ENCODE measurements at regions not wholly inside any gene's neighbourhood (a gene's known extent, or its start where the extent isn't known, plus 50 kb on each side); places are given as distances from the start of the nearest gene placed in this dataset.

DNA sequence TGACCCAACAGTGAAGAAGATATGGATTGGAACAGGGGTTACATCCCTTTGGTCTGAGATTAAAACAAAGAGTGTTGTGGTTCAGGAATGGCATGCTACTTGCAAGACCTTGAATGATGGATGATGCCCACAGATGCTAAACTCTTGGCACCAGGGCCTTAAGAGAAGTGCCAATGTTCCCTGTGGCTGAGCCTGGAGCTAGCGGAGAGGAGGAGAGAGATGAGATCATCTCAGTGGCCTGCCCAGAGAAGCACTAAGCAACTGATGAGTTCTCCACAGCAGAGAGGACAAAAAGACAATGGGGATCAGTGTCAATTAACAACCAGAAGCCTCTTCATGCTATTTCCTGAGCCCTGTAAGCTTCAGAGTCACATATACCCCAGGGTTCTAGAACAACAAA lies 97.8 kb downstream of the ELAPOR2 start:
- no peak for DNase-seq
- H3K4me1 ChIP-seq, result no peaks in the 10 kb centered on the region
- intact Hi-C loops (cut with DNase I; ENCODE audit: low total_unique reads), result no loop called here
- no peak for TF ChIP-seq POLR2A (IDR thresholded peaks at IDR 0.05)
- TF ChIP-seq, protein P1, sequence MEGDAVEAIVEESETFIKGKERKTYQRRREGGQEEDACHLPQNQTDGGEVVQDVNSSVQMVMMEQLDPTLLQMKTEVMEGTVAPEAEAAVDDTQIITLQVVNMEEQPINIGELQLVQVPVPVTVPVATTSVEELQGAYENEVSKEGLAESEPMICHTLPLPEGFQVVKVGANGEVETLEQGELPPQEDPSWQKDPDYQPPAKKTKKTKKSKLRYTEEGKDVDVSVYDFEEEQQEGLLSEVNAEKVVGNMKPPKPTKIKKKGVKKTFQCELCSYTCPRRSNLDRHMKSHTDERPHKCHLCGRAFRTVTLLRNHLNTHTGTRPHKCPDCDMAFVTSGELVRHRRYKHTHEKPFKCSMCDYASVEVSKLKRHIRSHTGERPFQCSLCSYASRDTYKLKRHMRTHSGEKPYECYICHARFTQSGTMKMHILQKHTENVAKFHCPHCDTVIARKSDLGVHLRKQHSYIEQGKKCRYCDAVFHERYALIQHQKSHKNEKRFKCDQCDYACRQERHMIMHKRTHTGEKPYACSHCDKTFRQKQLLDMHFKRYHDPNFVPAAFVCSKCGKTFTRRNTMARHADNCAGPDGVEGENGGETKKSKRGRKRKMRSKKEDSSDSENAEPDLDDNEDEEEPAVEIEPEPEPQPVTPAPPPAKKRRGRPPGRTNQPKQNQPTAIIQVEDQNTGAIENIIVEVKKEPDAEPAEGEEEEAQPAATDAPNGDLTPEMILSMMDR (IDR thresholded peaks at IDR 0.05), result no peak
- H3K27ac ChIP-seq, result no peak overlapping the region
- no peaks in the 10 kb centered on the region for H3K27me3 ChIP-seq
- WGBS, 2 donors, result 54 to 76% methylated on average over 1 of the region's 1 CpG
- H3K9me3 ChIP-seq, result no peaks in the 10 kb centered on the region
- H3K4me3 ChIP-seq, result no peak overlapping the region
- no peaks in the 10 kb centered on the region for H3K36me3 ChIP-seq (ENCODE audit: low read depth, missing control alignments)

DNA sequence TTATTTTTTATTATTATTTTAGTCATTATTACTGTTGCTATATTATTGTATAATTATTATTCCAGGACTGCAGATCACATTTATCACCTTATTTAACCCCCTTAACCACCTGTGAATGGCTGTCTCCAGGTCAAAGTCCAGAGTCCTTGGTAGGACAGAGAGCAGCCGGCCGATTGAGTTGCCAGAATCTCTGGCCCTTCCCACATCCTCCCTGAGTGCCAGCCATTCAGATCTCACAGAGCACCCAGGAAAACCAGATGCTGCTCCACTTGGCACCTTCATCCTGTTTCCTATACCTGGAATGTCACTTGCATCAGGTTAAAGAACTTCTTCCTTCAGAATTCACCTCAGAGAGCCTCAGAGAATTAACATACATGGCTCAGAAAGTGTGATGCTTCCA lies 101.1 kb downstream of the ELAPOR2 start:
- DNase-seq, result no peak
- no peaks in the 10 kb centered on the region for H3K27me3 ChIP-seq
- no peak overlapping the region for H3K27ac ChIP-seq
- no peak overlapping the region for H3K4me3 ChIP-seq
- H3K9me3 ChIP-seq, result no peaks in the 10 kb centered on the region
- no peaks in the 10 kb centered on the region for H3K36me3 ChIP-seq (ENCODE audit: low read depth, missing control alignments)
- intact Hi-C loops (cut with DNase I; ENCODE audit: low total_unique reads), result no loop called here
- H3K4me1 ChIP-seq, result no peaks in the 10 kb centered on the region
- WGBS, 2 donors, result 78 to 97% methylated on average over 2 of the region's 2 CpGs
- no peak for TF ChIP-seq POLR2A (IDR thresholded peaks at IDR 0.05)
- TF ChIP-seq, protein P1 (IDR thresholded peaks at IDR 0.05), result no peak

GRCh38 chr7:86956567-86956966 lies 102.9 kb downstream of the ELAPOR2 start:
- intact Hi-C loops (cut with DNase I; ENCODE audit: low total_unique reads), result no loop called here
- no peaks in the 10 kb centered on the region for H3K27me3 ChIP-seq
- no peak for TF ChIP-seq POLR2A (IDR thresholded peaks at IDR 0.05)
- TF ChIP-seq, protein P1 (IDR thresholded peaks at IDR 0.05), result no peak
- no peak overlapping the region for H3K27ac ChIP-seq
- H3K9me3 ChIP-seq, result no peaks in the 10 kb centered on the region
- 59 to 61% methylated on average over 4 of the region's 4 CpGs for WGBS, 2 donors
- H3K4me1 ChIP-seq, result no peaks in the 10 kb centered on the region
- no peak overlapping the region for H3K4me3 ChIP-seq
- DNase-seq, result no peak
- no peaks in the 10 kb centered on the region for H3K36me3 ChIP-seq (ENCODE audit: low read depth, missing control alignments)

DNA sequence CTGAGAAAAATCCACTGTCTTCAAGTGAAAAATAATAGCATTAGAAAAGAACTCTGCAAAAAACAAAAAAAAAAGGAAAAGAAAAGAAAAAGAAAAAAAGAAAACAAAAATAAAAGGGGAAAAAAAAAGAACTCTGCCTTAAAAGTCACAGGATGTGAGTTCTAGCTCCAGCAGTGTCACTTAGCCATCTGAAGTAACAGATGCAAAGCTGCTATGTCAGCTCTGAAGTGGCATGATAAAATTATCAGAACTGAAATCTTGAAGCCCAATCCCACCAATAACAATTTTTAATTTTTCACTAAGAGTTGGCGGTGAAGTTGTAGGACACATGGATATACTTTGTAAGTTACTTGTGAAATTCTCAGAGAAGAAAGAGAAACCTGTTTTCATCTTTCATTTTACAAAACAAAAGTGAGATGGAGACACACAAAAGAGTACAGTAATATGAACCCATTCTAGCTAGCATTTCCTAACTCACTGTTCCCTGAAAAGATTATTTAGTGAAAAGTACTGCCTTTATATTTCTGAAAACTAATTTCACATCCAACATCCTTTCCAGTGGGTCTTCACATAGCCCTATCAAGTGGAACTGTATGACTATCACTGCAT lies 103.5 kb downstream of the ELAPOR2 start:
- WGBS, 2 donors, result 92 to 96% methylated on average over 1 of the region's 1 CpG
- TF ChIP-seq, protein P1 (IDR thresholded peaks at IDR 0.05), result no peak
- TF ChIP-seq POLR2A (IDR thresholded peaks at IDR 0.05), result no peak
- H3K36me3 ChIP-seq (ENCODE audit: low read depth, missing control alignments), result no peaks in the 10 kb centered on the region
- no peaks in the 10 kb centered on the region for H3K9me3 ChIP-seq
- no peaks in the 10 kb centered on the region for H3K27me3 ChIP-seq
- H3K4me1 ChIP-seq, result no peaks in the 10 kb centered on the region
- no peak overlapping the region for H3K27ac ChIP-seq
- intact Hi-C loops (cut with DNase I; ENCODE audit: low total_unique reads), result no loop called here
- no peak overlapping the region for H3K4me3 ChIP-seq
- no peak for DNase-seq

- Histone ChIP-seq H3K4me1 (no peaks in the 10 kb centered on the region), H3K4me3 (no peak overlapping the region), H3K36me3 (ENCODE audit: low read depth, missing control alignments) (no peaks in the 10 kb centered on the region), H3K27me3 (no peaks in the 10 kb centered on the region), H3K9me3 (no peaks in the 10 kb centered on the region), H3K27ac (no peak overlapping the region)
- intact Hi-C loops (cut with DNase I; ENCODE audit: low total_unique reads), result no loop called here
- no peak for TF ChIP-seq POLR2A (IDR thresholded peaks at IDR 0.05)
- TF ChIP-seq, protein P1 (IDR thresholded peaks at IDR 0.05), result no peak
- no peak for DNase-seq
Measured at GRCh38 chr7:86954971-86955370, 104.5 kb downstream of the ELAPOR2 start.
